Kidney (tissue), 13 donors: ENCODE measurements at regions not wholly inside any gene's neighbourhood (a gene's known extent, or its start where the extent isn't known, plus 50 kb on each side); places are given as distances from the start of the nearest gene placed in this dataset.

Source experiments
- DNase-seq, 5 donors: peaks; one replicate each; pipeline ENCODE4 v3.0.0-alpha.2; 2013 to 2020
- FAIRE-seq: peaks from 2 replicates; lab custom pipeline; 2012; peaks lifted over from hg19 to GRCh38; lab: Jason Lieb, UNC
- H3K27ac ChIP-seq, 2 donors: one replicate each; pipeline ENCODE4 v1.7.0; 2013; ENCODE audit warnings: low read depth in 2 of 2, low read length in 2 of 2, inconsistent platforms in 1 of 2
- H3K27me3 ChIP-seq: one replicate; pipeline ENCODE4 v1.7.1; 2013; ENCODE audit warnings: low read length, inconsistent platforms; ENCODE audit not compliant: control insufficient read depth, insufficient read depth
- H3K36me3 ChIP-seq, 3 donors: one replicate each; pipeline versions ENCODE4 v1.7.0 to v1.7.1; 2013; ENCODE audit warnings: low read length in 3 of 3, control low read depth in 1 of 3, inconsistent platforms in 1 of 3; ENCODE audit not compliant: insufficient read depth in 3 of 3, control insufficient read depth in 2 of 3
- H3K4me1 ChIP-seq, 3 donors: one replicate each; pipeline versions ENCODE4 v1.7.0 to v1.7.1; 2013; ENCODE audit warnings: low read length in 3 of 3, inconsistent platforms in 1 of 3, low read depth in 1 of 3; ENCODE audit not compliant: control insufficient read depth in 2 of 3, insufficient read depth in 2 of 3
- H3K4me3 ChIP-seq, 3 donors: one replicate each; pipeline versions ENCODE4 v1.7.0 to v1.8.1; 2013; ENCODE audit warnings: low read length in 3 of 3, control low read depth in 1 of 3, inconsistent platforms in 1 of 3
- H3K9ac ChIP-seq, 3 donors: one replicate each; pipeline versions ENCODE4 v1.7.0 to v1.7.1; 2013; ENCODE audit warnings: low read length in 3 of 3, control low read depth in 1 of 3, inconsistent platforms in 1 of 3
- H3K9me3 ChIP-seq, 3 donors: one replicate each; pipeline versions ENCODE4 v1.7.0 to v1.7.1; 2013; ENCODE audit warnings: low read length in 3 of 3, control low read depth in 1 of 3, inconsistent platforms in 1 of 3; ENCODE audit not compliant: control insufficient read depth in 2 of 3, insufficient read depth in 1 of 3
- CTCF ChIP-seq: IDR thresholded peaks from 3 replicates; pipeline ENCODE4 v1.5.1; 2012; ENCODE audit warnings: mild to moderate bottlenecking, moderate library complexity, borderline replicate concordance; ENCODE audit not compliant: insufficient read depth; ENCODE audit errors: extremely low read depth
- intact Hi-C: fragments of 100-400 bp; cut with DNase I; formaldehyde crosslinking; loops from one replicate; pipeline ENCODE4 v1.11.1; 2022
- donor health status: control.
- donor health status: control.
- donor health status: control.
- donor health status: control.
- donor health status: control.
- donor health status: DM: yes; HTN: yes; CAD: no.
- donor health status: Normal renal cell carcinoma (clear cell type).

- FAIRE-seq (no peak), DNase-seq (no peak)
- intact Hi-C loops: no loop called here
- Histone ChIP-seq H3K27me3 (no peaks in the 10 kb centered on the region), H3K9me3 (no peaks in the 10 kb centered on the region), H3K9ac (no peak overlapping the region), H3K4me1 (no peaks in the 10 kb centered on the region), H3K4me3 (no peak overlapping the region), H3K27ac (no peak overlapping the region), H3K36me3 (no peaks in the 10 kb centered on the region)
- no peak for TF ChIP-seq CTCF
Observed at GRCh38 chr3:178297199-178297598, 239.0 kb upstream of the KCNMB2 start.

- Histone ChIP-seq H3K4me1 (no peaks in the 10 kb centered on the region), H3K27me3 (no peaks in the 10 kb centered on the region), H3K9ac (no peak overlapping the region), H3K27ac (no peak overlapping the region), H3K36me3 (no peaks in the 10 kb centered on the region), H3K4me3 (no peak overlapping the region), H3K9me3 (no peaks in the 10 kb centered on the region)
- intact Hi-C loops: no loop called here
- no peak for TF ChIP-seq CTCF
- FAIRE-seq (no peak), DNase-seq (no peak)
Observed at GRCh38 chr3:178297740-178298139, 238.5 kb upstream of the KCNMB2 start.

- H3K4me3 ChIP-seq: no peak overlapping the region
- H3K9ac ChIP-seq: no peak overlapping the region
- H3K27me3 ChIP-seq: no peaks in the 10 kb centered on the region
- TF ChIP-seq CTCF: no peak
- no peaks in the 10 kb centered on the region for H3K36me3 ChIP-seq
- no peak for DNase-seq
- H3K27ac ChIP-seq: no peak overlapping the region
- H3K4me1 ChIP-seq: no peaks in the 10 kb centered on the region
- intact Hi-C loops: no loop called here
- FAIRE-seq: no peak
- no peaks in the 10 kb centered on the region for H3K9me3 ChIP-seq
Observed at GRCh38 chr3:178300441-178300959, 235.7 kb upstream of the KCNMB2 start.
